GM19351 (cell line): ENCODE measurements at regions not wholly inside any gene's neighbourhood (a gene's known extent, or its start where the extent isn't known, plus 50 kb on each side); places are given as distances from the start of the nearest gene placed in this dataset.
"Not testable (repeated sequence)": the region's sequence is repeated elsewhere in the genome, so short reads cannot be mapped to it uniquely, and the experiment has no call there.

ENCODE experiments used
- ATAC-seq: cut with Tn5 transposase; IDR thresholded peaks from one replicate; pipeline ENCODE4 v1.9.1; 2021; ENCODE audit warnings: mild to moderate bottlenecking, moderate library complexity; ENCODE audit not compliant: unreplicated experiment

GRCh38 chr6:68031054-68031453 is 604.0 kb upstream of the ADGRB3 start:
- no peak for ATAC-seq

- ATAC-seq, result no peak
These were observed 608.6 kb upstream of the ADGRB3 start for GRCh38 chr6:68026483-68026882.

DNA sequence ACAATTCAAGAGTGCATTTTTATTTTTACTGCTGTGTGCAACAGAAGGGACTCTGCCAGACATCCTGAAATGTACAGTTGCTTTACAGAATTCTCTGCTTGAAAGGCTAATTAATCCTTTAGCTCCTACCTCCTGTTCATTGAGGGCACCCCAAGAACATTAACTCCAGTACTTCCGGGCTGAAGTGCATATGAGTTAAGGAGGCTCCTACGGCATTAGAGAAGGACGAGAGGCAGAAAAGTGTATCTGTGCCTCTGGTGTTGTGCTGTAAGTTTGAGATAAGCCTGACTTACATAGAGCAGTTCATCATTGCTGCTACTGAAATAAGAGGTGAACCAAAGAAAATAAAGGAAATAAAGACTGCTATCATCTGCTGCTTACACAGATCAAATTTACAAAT is 609.3 kb upstream of the ADGRB3 start:
- ATAC-seq, result no peak

- no peak for ATAC-seq
These were observed 610.4 kb upstream of the ADGRB3 start for GRCh38 chr6:68024570-68025269.

- not testable (repeated sequence) for ATAC-seq
These were observed 612.1 kb upstream of the ADGRB3 start for GRCh38 chr6:68022968-68023367.

GRCh38 chr6:68013780-68014515 is 621.1 kb upstream of the ADGRB3 start:
- no peak for ATAC-seq

- no peak for ATAC-seq
These were observed 622.3 kb upstream of the ADGRB3 start for GRCh38 chr6:68012822-68013221.

DNA sequence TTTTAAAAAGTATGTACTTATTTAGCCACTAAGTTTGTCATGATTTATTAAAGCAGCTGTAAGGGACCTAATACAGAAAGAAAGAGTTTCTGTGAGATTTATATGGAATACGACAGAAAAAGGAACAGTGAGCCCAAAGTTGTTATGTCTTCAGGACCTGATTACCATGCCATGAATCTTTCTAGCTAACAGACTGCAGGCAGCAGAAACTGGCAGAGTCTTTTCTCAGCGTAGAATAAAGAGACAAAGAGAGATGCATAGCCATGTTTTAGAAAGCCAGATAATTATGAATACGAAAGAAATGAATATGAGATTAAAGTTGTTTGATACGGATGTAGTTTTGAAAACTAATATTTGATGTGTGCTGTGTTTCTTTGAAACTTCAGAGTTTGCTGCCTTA is 624.1 kb upstream of the ADGRB3 start:
- ATAC-seq, result no peak

- ATAC-seq, result peak; percentile 65
These were observed 626.6 kb upstream of the ADGRB3 start for GRCh38 chr6:68008445-68008844.

GRCh38 chr6:68007717-68008116 is 627.4 kb upstream of the ADGRB3 start:
- no peak for ATAC-seq

DNA sequence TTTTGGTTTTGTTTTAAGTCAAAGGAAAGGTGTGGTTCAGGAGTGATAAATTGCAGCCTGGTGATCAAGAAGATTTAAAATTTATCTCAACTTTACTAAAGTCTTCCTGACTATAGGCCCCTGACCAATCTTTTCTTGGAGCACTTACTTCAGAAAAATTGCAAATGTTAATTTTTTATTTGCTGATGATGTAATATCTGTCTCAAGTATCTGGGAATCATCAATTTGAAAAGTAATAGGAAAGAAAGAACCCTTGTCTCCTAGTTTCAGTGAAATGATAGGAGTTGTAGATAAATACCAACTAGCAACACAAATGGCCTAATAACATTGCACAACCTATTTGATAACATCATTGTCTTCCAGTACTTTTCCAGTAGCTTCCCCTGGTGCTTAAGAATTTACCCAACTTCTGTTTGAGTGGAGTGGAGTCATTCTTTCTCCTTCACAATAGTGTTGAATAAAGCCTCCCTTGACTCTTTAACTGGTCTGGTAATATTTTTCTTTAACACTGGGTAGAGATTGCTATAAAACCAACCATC is 648.3 kb upstream of the ADGRB3 start:
- no peak for ATAC-seq

- ATAC-seq, result no peak
These were observed 658.6 kb upstream of the ADGRB3 start for GRCh38 chr6:67976486-67976885.

DNA sequence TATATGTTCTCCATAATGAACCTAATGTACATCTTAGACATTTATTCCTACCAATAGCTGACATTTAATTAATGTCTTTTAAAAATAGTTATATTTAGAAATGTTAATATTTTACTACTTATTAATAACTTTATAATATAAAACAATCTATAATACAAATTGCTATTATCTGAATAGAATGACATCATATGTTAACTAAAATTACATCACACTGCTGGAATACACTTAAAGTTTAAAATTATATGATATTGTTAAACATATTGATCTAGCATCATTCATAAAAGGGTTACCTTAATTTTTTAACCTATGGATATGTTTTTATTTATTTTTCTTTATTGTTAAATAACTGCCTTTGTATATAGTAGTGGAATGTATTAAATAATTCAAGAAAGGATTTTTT is 660.2 kb upstream of the ADGRB3 start:
- ATAC-seq, result no peak

DNA sequence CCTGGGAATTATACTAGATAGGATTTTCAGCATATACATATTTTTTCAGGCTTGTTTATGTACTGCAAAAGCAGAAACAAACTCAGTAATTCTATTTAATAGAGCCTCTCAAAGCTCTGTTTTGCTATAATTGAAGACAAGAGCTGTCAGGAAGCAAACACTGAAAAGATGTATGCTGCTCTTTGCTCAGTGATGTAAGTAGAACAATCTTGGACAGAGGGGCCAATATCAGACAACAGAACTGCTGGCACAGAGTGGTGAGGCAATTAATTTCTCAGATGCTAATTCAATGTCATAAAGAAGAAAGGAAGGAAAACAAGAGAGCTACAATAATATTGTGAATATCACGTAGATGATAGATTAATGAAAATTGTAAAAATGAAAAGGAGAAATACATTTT is 663.3 kb upstream of the ADGRB3 start:
- ATAC-seq, result no peak

- no peak for ATAC-seq
These were observed 668.3 kb upstream of the ADGRB3 start for GRCh38 chr6:67966830-67967229.

DNA sequence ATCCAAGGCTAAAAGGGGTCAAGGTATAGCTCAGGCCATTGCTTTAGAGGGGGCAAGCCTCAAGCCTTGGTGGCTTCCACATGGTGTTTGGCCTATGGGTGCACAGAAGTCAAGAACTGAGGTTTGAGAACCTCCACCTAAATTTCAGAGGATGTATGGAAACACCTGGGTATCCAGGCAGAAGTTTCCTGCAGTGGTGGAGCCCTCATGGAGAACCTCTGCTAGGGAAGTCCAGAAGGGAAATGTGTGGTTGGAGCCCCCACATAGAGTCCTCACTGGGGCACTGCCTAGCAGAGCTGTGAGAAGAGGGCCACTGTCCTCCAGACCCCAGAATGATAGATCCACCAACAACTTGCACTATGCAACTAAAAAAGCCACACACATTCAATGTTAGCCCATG is 678.7 kb upstream of the ADGRB3 start:
- ATAC-seq, result no peak

- no peak for ATAC-seq
These were observed 682.1 kb upstream of the ADGRB3 start for GRCh38 chr6:67952948-67953347.

- ATAC-seq, result no peak
These were observed 683.0 kb upstream of the ADGRB3 start for GRCh38 chr6:67952121-67952520.

DNA sequence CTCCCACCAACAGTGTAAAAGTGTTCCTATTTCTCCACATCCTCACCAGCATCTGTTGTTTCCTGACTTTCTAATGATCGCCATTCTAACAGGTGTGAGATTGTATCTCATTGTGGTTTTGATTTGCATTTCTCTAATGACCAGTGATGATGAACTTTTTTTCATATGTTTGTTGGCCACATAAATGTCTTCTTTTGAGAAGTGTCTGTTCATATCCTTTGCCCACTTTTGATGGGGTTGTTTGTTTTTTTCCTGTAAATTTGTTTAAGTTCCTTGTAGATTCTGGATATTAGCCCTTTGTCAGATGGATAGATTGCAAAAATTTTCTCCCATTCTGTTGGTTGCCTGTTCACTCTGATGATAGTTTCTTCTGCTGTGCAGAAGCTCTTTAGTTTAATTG is 687.3 kb upstream of the ADGRB3 start:
- not testable (repeated sequence) for ATAC-seq

GRCh38 chr6:67935976-67936477 is 699.1 kb upstream of the ADGRB3 start:
- no peak for ATAC-seq

- peak; percentile 49 for ATAC-seq
These were observed 701.8 kb upstream of the ADGRB3 start for GRCh38 chr6:67933278-67933677.

DNA sequence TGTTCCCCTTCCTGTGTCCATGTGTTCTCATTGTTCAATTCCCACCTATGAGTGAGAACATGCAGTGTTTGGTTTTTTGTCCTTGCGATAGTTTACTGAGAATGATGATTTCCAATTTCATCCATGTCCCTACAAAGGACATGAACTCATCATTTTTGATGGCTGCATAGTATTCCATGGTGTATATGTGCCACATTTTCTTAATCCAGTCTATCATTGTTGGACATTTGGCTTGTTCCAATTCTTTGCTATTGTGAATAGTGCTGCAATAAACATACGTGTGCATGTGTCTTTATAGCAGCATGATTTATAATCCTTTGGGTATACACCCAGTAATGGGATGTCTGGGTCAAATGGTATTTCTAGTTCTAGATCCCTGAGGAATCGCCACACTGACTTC is 712.5 kb upstream of the ADGRB3 start:
- ATAC-seq, result not testable (repeated sequence)
